ENCODE measurements at regions not wholly inside any gene's neighbourhood (a gene's known extent, or its start where the extent isn't known, plus 50 kb on each side); places are given as distances from the start of the nearest gene placed in this dataset.

GRCh38 chr2:22903616-22904015 is 481.4 kb upstream of the KLHL29 start:
- no peak overlapping the region for H3K9ac ChIP-seq (ENCODE audit: low read length in 5 of 5)
- H3K9me3 ChIP-seq (ENCODE audit: control insufficient read depth in 5 of 5, low read length in 5 of 5) = no peaks in the 10 kb centered on the region
- H3K27me3 ChIP-seq (ENCODE audit: control insufficient read depth in 5 of 5, insufficient read depth in 4 of 5, low read length in 5 of 5) = no peaks in the 10 kb centered on the region
- H3K4me1 ChIP-seq (ENCODE audit: control insufficient read depth in 5 of 5, insufficient read depth in 5 of 5, low read length in 5 of 5) = peaks cover 0 to 7% (median 4%) of the 10 kb centered on the region in 5 donors
- H3K4me3 ChIP-seq (ENCODE audit: low read depth in 1 of 5, low read length in 5 of 5) = no peak overlapping the region
- no peaks in the 10 kb centered on the region for H3K36me3 ChIP-seq (ENCODE audit: control insufficient read depth in 5 of 5, insufficient read depth in 5 of 5, low read length in 5 of 5)
- no peak overlapping the region for H3K27ac ChIP-seq (ENCODE audit: low read depth, low read length)

- H3K27ac ChIP-seq (ENCODE audit: low read depth, low read length) = no peak overlapping the region
- H3K4me3 ChIP-seq (ENCODE audit: low read depth in 1 of 5, low read length in 5 of 5) = no peak overlapping the region
- no peaks in the 10 kb centered on the region for H3K36me3 ChIP-seq (ENCODE audit: control insufficient read depth in 5 of 5, insufficient read depth in 5 of 5, low read length in 5 of 5)
- H3K27me3 ChIP-seq (ENCODE audit: control insufficient read depth in 5 of 5, insufficient read depth in 4 of 5, low read length in 5 of 5) = no peaks in the 10 kb centered on the region
- no peak overlapping the region for H3K9ac ChIP-seq (ENCODE audit: low read length in 5 of 5)
- H3K4me1 ChIP-seq (ENCODE audit: control insufficient read depth in 5 of 5, insufficient read depth in 5 of 5, low read length in 5 of 5) = peaks cover 0 to 7% (median 4%) of the 10 kb centered on the region in 5 donors
- H3K9me3 ChIP-seq (ENCODE audit: control insufficient read depth in 5 of 5, low read length in 5 of 5) = no peaks in the 10 kb centered on the region
Observed at GRCh38 chr2:22904126-22904684, 480.8 kb upstream of the KLHL29 start.

GRCh38 chr2:22907330-22907729 is 477.6 kb upstream of the KLHL29 start:
- Histone ChIP-seq H3K27ac (ENCODE audit: low read depth, low read length) (no peak overlapping the region), H3K9ac (ENCODE audit: low read length in 5 of 5) (no peak overlapping the region), H3K4me3 (ENCODE audit: low read depth in 1 of 5, low read length in 5 of 5) (no peak overlapping the region), H3K36me3 (ENCODE audit: control insufficient read depth in 5 of 5, insufficient read depth in 5 of 5, low read length in 5 of 5) (no peaks in the 10 kb centered on the region), H3K9me3 (ENCODE audit: control insufficient read depth in 5 of 5, low read length in 5 of 5) (no peaks in the 10 kb centered on the region), H3K27me3 (ENCODE audit: control insufficient read depth in 5 of 5, insufficient read depth in 4 of 5, low read length in 5 of 5) (no peaks in the 10 kb centered on the region), H3K4me1 (ENCODE audit: control insufficient read depth in 5 of 5, insufficient read depth in 5 of 5, low read length in 5 of 5) (peaks cover 0 to 7% (median 4%) of the 10 kb centered on the region in 5 donors)

GRCh38 chr2:22912398-22912797 is 472.6 kb upstream of the KLHL29 start:
- Histone ChIP-seq H3K27me3 (ENCODE audit: control insufficient read depth in 5 of 5, insufficient read depth in 4 of 5, low read length in 5 of 5) (no peaks in the 10 kb centered on the region), H3K36me3 (ENCODE audit: control insufficient read depth in 5 of 5, insufficient read depth in 5 of 5, low read length in 5 of 5) (no peaks in the 10 kb centered on the region), H3K27ac (ENCODE audit: low read depth, low read length) (no peak overlapping the region), H3K4me1 (ENCODE audit: control insufficient read depth in 5 of 5, insufficient read depth in 5 of 5, low read length in 5 of 5) (peaks cover 0 to 2% (median 1%) of the 10 kb centered on the region in 5 donors), H3K9me3 (ENCODE audit: control insufficient read depth in 5 of 5, low read length in 5 of 5) (no peaks in the 10 kb centered on the region), H3K9ac (ENCODE audit: low read length in 5 of 5) (no peak overlapping the region), H3K4me3 (ENCODE audit: low read depth in 1 of 5, low read length in 5 of 5) (no peak overlapping the region)

GRCh38 chr2:22929998-22930397 is 455.0 kb upstream of the KLHL29 start:
- Histone ChIP-seq H3K4me1 (ENCODE audit: control insufficient read depth in 5 of 5, insufficient read depth in 5 of 5, low read length in 5 of 5) (no peaks in the 10 kb centered on the region), H3K36me3 (ENCODE audit: control insufficient read depth in 5 of 5, insufficient read depth in 5 of 5, low read length in 5 of 5) (no peaks in the 10 kb centered on the region), H3K27me3 (ENCODE audit: control insufficient read depth in 5 of 5, insufficient read depth in 4 of 5, low read length in 5 of 5) (no peaks in the 10 kb centered on the region), H3K9me3 (ENCODE audit: control insufficient read depth in 5 of 5, low read length in 5 of 5) (no peaks in the 10 kb centered on the region), H3K9ac (ENCODE audit: low read length in 5 of 5) (no peak overlapping the region), H3K27ac (ENCODE audit: low read depth, low read length) (no peak overlapping the region), H3K4me3 (ENCODE audit: low read depth in 1 of 5, low read length in 5 of 5) (no peak overlapping the region)

GRCh38 chr2:22930781-22931180 is 454.2 kb upstream of the KLHL29 start:
- Histone ChIP-seq H3K9me3 (ENCODE audit: control insufficient read depth in 5 of 5, low read length in 5 of 5) (no peaks in the 10 kb centered on the region), H3K36me3 (ENCODE audit: control insufficient read depth in 5 of 5, insufficient read depth in 5 of 5, low read length in 5 of 5) (no peaks in the 10 kb centered on the region), H3K4me1 (ENCODE audit: control insufficient read depth in 5 of 5, insufficient read depth in 5 of 5, low read length in 5 of 5) (no peaks in the 10 kb centered on the region), H3K27ac (ENCODE audit: low read depth, low read length) (no peak overlapping the region), H3K9ac (ENCODE audit: low read length in 5 of 5) (no peak overlapping the region), H3K4me3 (ENCODE audit: low read depth in 1 of 5, low read length in 5 of 5) (no peak overlapping the region), H3K27me3 (ENCODE audit: control insufficient read depth in 5 of 5, insufficient read depth in 4 of 5, low read length in 5 of 5) (no peaks in the 10 kb centered on the region)

- no peaks in the 10 kb centered on the region for H3K9me3 ChIP-seq (ENCODE audit: control insufficient read depth in 5 of 5, low read length in 5 of 5)
- no peaks in the 10 kb centered on the region for H3K4me1 ChIP-seq (ENCODE audit: control insufficient read depth in 5 of 5, insufficient read depth in 5 of 5, low read length in 5 of 5)
- H3K27me3 ChIP-seq (ENCODE audit: control insufficient read depth in 5 of 5, insufficient read depth in 4 of 5, low read length in 5 of 5) = no peaks in the 10 kb centered on the region
- no peak overlapping the region for H3K4me3 ChIP-seq (ENCODE audit: low read depth in 1 of 5, low read length in 5 of 5)
- no peak overlapping the region for H3K27ac ChIP-seq (ENCODE audit: low read depth, low read length)
- no peaks in the 10 kb centered on the region for H3K36me3 ChIP-seq (ENCODE audit: control insufficient read depth in 5 of 5, insufficient read depth in 5 of 5, low read length in 5 of 5)
- no peak overlapping the region for H3K9ac ChIP-seq (ENCODE audit: low read length in 5 of 5)
Observed at GRCh38 chr2:22932288-22932687, 452.7 kb upstream of the KLHL29 start.

GRCh38 chr2:22934747-22935146 is 450.2 kb upstream of the KLHL29 start:
- no peak overlapping the region for H3K4me3 ChIP-seq (ENCODE audit: low read depth in 1 of 5, low read length in 5 of 5)
- no peak overlapping the region for H3K9ac ChIP-seq (ENCODE audit: low read length in 5 of 5)
- H3K4me1 ChIP-seq (ENCODE audit: control insufficient read depth in 5 of 5, insufficient read depth in 5 of 5, low read length in 5 of 5) = no peaks in the 10 kb centered on the region
- H3K9me3 ChIP-seq (ENCODE audit: control insufficient read depth in 5 of 5, low read length in 5 of 5) = no peaks in the 10 kb centered on the region
- no peaks in the 10 kb centered on the region for H3K27me3 ChIP-seq (ENCODE audit: control insufficient read depth in 5 of 5, insufficient read depth in 4 of 5, low read length in 5 of 5)
- H3K36me3 ChIP-seq (ENCODE audit: control insufficient read depth in 5 of 5, insufficient read depth in 5 of 5, low read length in 5 of 5) = no peaks in the 10 kb centered on the region
- H3K27ac ChIP-seq (ENCODE audit: low read depth, low read length) = no peak overlapping the region

GRCh38 chr2:22942441-22942840 is 442.5 kb upstream of the KLHL29 start:
- no peak overlapping the region for H3K4me3 ChIP-seq (ENCODE audit: low read depth in 1 of 5, low read length in 5 of 5)
- H3K27ac ChIP-seq (ENCODE audit: low read depth, low read length) = no peak overlapping the region
- no peaks in the 10 kb centered on the region for H3K36me3 ChIP-seq (ENCODE audit: control insufficient read depth in 5 of 5, insufficient read depth in 5 of 5, low read length in 5 of 5)
- H3K4me1 ChIP-seq (ENCODE audit: control insufficient read depth in 5 of 5, insufficient read depth in 5 of 5, low read length in 5 of 5) = no peaks in the 10 kb centered on the region
- no peak overlapping the region for H3K9ac ChIP-seq (ENCODE audit: low read length in 5 of 5)
- peaks cover 0 to 3% (median 0%) of the 10 kb centered on the region in 5 donors for H3K9me3 ChIP-seq (ENCODE audit: control insufficient read depth in 5 of 5, low read length in 5 of 5)
- H3K27me3 ChIP-seq (ENCODE audit: control insufficient read depth in 5 of 5, insufficient read depth in 4 of 5, low read length in 5 of 5) = no peaks in the 10 kb centered on the region

GRCh38 chr2:22944143-22944542 is 440.8 kb upstream of the KLHL29 start:
- no peaks in the 10 kb centered on the region for H3K27me3 ChIP-seq (ENCODE audit: control insufficient read depth in 5 of 5, insufficient read depth in 4 of 5, low read length in 5 of 5)
- peaks cover 0 to 3% (median 0%) of the 10 kb centered on the region in 5 donors for H3K9me3 ChIP-seq (ENCODE audit: control insufficient read depth in 5 of 5, low read length in 5 of 5)
- H3K4me3 ChIP-seq (ENCODE audit: low read depth in 1 of 5, low read length in 5 of 5) = no peak overlapping the region
- no peak overlapping the region for H3K9ac ChIP-seq (ENCODE audit: low read length in 5 of 5)
- H3K27ac ChIP-seq (ENCODE audit: low read depth, low read length) = no peak overlapping the region
- no peaks in the 10 kb centered on the region for H3K4me1 ChIP-seq (ENCODE audit: control insufficient read depth in 5 of 5, insufficient read depth in 5 of 5, low read length in 5 of 5)
- no peaks in the 10 kb centered on the region for H3K36me3 ChIP-seq (ENCODE audit: control insufficient read depth in 5 of 5, insufficient read depth in 5 of 5, low read length in 5 of 5)

- Histone ChIP-seq H3K27ac (ENCODE audit: low read depth, low read length) (no peak overlapping the region), H3K4me3 (ENCODE audit: low read depth in 1 of 5, low read length in 5 of 5) (no peak overlapping the region), H3K9me3 (ENCODE audit: control insufficient read depth in 5 of 5, low read length in 5 of 5) (peaks cover 0 to 3% (median 0%) of the 10 kb centered on the region in 5 donors), H3K4me1 (ENCODE audit: control insufficient read depth in 5 of 5, insufficient read depth in 5 of 5, low read length in 5 of 5) (no peaks in the 10 kb centered on the region), H3K9ac (ENCODE audit: low read length in 5 of 5) (no peak overlapping the region), H3K27me3 (ENCODE audit: control insufficient read depth in 5 of 5, insufficient read depth in 4 of 5, low read length in 5 of 5) (no peaks in the 10 kb centered on the region), H3K36me3 (ENCODE audit: control insufficient read depth in 5 of 5, insufficient read depth in 5 of 5, low read length in 5 of 5) (no peaks in the 10 kb centered on the region)
Observed at GRCh38 chr2:22946553-22946952, 438.4 kb upstream of the KLHL29 start.
